Nephron (organoid): ENCODE measurements at regions not wholly inside any gene's neighbourhood (a gene's known extent, or its start where the extent isn't known, plus 50 kb on each side); places are given as distances from the start of the nearest gene placed in this dataset.

Experiments used
- H3K27ac Mint-ChIP-seq, 3 experiments: 2 replicates each; pipeline ENCODE4 v1.8.0; 2020; ENCODE audit warnings: mixed read lengths in 3 of 3, mild to moderate bottlenecking in 2 of 3, moderate library complexity in 1 of 3
- H3K27me3 Mint-ChIP-seq: 2 replicates; pipeline ENCODE4 v1.8.0; 2021; ENCODE audit warnings: low read depth, mild to moderate bottlenecking, moderate library complexity, mixed read lengths
- H3K36me3 Mint-ChIP-seq: 2 replicates; pipeline ENCODE4 v1.8.0; 2020; ENCODE audit warnings: low read depth, mixed read lengths
- H3K4me1 Mint-ChIP-seq: 2 replicates; pipeline ENCODE4 v1.8.0; 2020; ENCODE audit warnings: mixed read lengths
- H3K4me3 Mint-ChIP-seq, 3 experiments: 2 replicates each; pipeline ENCODE4 v1.8.0; 2020; ENCODE audit warnings: mild to moderate bottlenecking in 3 of 3, mixed read lengths in 3 of 3, moderate library complexity in 2 of 3
- H3K9me3 Mint-ChIP-seq: 2 replicates; pipeline ENCODE4 v1.8.0; 2020; ENCODE audit warnings: mixed read lengths
- TF ChIP-seq, protein P1 (sequence below), 3 experiments: fragments of 200-600 bp; sonication (generic); IDR thresholded peaks; one replicate each; pipeline ENCODE4 v1.5.0; 2021; ENCODE audit warnings: antibody characterized with exemption in 3 of 3; ENCODE audit not compliant: unreplicated experiment in 3 of 3

DNA sequence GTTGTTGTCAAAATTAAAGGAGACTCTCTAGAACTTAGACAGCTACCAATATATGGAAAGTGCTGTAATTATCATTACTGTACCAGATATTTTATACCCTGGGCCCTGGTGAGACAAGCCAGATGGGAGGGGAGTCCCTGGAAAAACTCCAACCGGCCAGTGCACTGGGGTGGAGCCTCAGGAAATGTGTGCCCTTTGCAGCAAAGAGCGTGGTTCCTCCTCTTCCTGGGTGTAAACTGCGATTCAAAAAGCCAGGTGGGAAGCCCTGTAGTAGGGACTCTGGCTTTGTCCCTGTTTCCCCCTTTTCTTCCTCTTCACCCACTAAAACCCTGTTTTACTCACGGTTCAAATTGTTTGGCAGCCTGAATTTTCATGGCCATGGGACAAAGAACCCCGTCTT lies 812.3 kb downstream of the PLA2G4A start:
- Mint-ChIP-seq H3K9me3 (no peaks in the 10 kb centered on the region), H3K4me1 (peaks cover 5% of the 10 kb centered on the region), H3K4me3 (no peak overlapping the region), H3K36me3 (no peaks in the 10 kb centered on the region), H3K27ac (no peak overlapping the region), H3K27me3 (no peaks in the 10 kb centered on the region)
- TF ChIP-seq, protein P1, sequence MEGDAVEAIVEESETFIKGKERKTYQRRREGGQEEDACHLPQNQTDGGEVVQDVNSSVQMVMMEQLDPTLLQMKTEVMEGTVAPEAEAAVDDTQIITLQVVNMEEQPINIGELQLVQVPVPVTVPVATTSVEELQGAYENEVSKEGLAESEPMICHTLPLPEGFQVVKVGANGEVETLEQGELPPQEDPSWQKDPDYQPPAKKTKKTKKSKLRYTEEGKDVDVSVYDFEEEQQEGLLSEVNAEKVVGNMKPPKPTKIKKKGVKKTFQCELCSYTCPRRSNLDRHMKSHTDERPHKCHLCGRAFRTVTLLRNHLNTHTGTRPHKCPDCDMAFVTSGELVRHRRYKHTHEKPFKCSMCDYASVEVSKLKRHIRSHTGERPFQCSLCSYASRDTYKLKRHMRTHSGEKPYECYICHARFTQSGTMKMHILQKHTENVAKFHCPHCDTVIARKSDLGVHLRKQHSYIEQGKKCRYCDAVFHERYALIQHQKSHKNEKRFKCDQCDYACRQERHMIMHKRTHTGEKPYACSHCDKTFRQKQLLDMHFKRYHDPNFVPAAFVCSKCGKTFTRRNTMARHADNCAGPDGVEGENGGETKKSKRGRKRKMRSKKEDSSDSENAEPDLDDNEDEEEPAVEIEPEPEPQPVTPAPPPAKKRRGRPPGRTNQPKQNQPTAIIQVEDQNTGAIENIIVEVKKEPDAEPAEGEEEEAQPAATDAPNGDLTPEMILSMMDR (IDR thresholded peaks at IDR 0.05; ENCODE audit: unreplicated experiment in 3 of 3) = no peak

DNA sequence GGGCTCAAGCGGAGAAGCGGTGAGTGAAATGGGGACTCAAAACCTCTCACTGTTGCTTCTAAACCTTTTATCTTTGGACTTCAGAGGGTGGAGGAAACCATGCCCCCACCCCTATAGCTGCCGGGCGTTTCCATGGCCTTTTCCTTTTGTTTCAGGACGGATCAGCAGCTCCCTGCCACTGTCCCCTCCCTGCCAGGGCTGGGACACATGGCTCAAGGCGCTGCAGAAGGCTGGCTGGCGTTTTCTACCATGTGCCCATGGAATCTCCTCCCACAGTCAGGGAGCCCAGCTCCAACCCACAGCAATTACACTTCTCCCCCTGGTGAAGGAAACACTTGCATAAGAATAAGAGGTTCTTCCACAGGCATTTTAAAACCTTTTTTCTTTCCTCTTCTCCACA lies 812.7 kb downstream of the PLA2G4A start:
- H3K27ac Mint-ChIP-seq = no peak overlapping the region
- H3K36me3 Mint-ChIP-seq = no peaks in the 10 kb centered on the region
- no peak overlapping the region for H3K4me3 Mint-ChIP-seq
- no peaks in the 10 kb centered on the region for H3K27me3 Mint-ChIP-seq
- H3K9me3 Mint-ChIP-seq = no peaks in the 10 kb centered on the region
- TF ChIP-seq, protein P1 (IDR thresholded peaks at IDR 0.05; ENCODE audit: unreplicated experiment in 3 of 3) = no peak
- H3K4me1 Mint-ChIP-seq = peaks cover 5% of the 10 kb centered on the region

DNA sequence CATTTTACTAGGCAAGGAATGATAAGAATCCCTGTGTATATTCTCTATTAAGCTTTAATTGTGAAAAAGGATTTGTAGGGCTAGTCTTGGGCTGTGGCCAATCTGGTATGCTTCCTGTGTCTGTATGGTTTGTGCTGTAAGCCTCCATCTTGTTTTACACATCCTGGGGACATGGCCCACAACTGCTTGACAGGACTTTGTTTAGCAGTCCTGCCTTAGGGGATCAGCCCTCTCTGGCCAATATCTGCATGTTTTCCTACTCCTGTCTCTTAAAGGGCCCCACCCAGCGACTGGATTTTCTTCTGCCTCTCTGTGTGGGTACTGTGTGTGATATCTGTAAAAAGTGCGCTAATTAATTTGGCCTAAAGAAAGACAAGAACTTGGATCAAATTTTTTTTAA lies 813.2 kb downstream of the PLA2G4A start:
- TF ChIP-seq, protein P1 (IDR thresholded peaks at IDR 0.05; ENCODE audit: unreplicated experiment in 3 of 3) = no peak
- H3K9me3 Mint-ChIP-seq = no peaks in the 10 kb centered on the region
- H3K4me3 Mint-ChIP-seq = no peak overlapping the region
- H3K36me3 Mint-ChIP-seq = no peaks in the 10 kb centered on the region
- H3K27ac Mint-ChIP-seq = no peak overlapping the region
- peaks cover 5% of the 10 kb centered on the region for H3K4me1 Mint-ChIP-seq
- no peaks in the 10 kb centered on the region for H3K27me3 Mint-ChIP-seq

DNA sequence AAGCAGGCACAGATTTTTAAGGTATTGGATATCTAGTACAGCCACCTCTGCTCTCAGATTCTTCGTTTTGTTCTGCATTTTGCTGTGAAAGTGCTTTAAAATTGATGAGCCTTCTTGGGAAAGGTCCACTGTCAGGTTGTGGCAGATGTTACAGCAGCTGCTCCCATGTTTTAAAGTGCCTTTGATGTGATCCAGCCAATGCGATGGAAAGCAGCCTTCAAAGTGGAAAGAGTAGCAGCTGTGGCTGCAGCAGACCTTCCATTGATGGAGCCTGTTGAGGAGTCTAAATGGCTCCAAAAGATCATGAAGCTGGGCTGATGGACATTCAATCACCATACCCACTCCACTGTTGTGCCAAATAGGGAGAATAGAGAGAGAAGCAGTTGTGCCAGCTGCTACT lies 816.9 kb downstream of the PLA2G4A start:
- TF ChIP-seq, protein P1 (IDR thresholded peaks at IDR 0.05; ENCODE audit: unreplicated experiment in 3 of 3) = no peak
- Mint-ChIP-seq H3K36me3 (no peaks in the 10 kb centered on the region), H3K27me3 (no peaks in the 10 kb centered on the region), H3K4me1 (peaks cover 10% of the 10 kb centered on the region), H3K9me3 (no peaks in the 10 kb centered on the region), H3K27ac (no peak overlapping the region), H3K4me3 (no peak overlapping the region)

DNA sequence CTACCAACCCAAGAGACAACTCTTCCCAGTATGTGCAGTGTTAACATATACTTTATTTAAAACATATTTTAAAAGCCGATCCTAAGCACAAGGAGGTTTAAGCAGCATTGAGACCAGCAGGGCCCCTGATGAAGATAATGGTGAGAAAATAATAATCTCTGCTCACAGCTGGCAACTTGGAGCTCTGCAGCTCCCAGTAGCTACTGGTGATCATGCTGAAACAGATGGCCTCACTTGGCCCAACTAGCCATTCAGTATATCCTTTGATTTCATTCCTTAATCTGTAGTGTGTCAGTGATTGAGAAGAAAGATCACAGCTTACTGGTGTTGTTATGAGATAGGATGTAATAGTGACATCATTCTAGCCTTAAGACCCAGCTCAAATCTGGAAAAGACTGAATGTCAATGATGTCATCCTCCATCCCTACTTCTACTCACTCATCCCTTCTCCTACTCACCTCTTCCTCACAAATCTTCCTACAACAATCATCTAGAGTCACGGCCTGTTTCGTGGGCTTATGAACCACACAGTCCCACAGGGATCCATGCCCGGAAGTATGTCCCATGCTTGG lies 817.9 kb downstream of the PLA2G4A start:
- Mint-ChIP-seq H3K27me3 (no peaks in the 10 kb centered on the region), H3K4me3 (no peak overlapping the region), H3K36me3 (no peaks in the 10 kb centered on the region), H3K9me3 (no peaks in the 10 kb centered on the region), H3K4me1 (peaks cover 10% of the 10 kb centered on the region), H3K27ac (no peak overlapping the region)
- TF ChIP-seq, protein P1 (IDR thresholded peaks at IDR 0.05; ENCODE audit: unreplicated experiment in 3 of 3) = no peak

DNA sequence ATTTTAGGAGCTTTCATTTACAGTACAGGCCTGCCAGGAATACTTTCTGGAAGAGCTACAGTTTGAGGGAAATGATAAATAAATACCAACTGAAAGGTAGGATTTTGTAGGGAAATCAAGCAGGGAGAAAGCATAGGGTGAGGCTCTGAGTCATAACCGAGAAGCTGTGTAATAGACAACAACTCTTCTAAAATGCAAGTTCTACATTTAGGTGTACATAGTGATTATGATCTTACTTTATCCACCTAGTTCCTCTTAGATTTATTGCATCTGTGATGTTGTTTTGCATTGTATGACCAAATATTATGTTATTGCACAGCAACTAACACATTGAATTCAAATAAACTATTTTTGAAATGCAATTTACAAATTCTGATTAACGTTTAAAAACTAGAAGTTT lies 819.3 kb downstream of the PLA2G4A start:
- TF ChIP-seq, protein P1 (IDR thresholded peaks at IDR 0.05; ENCODE audit: unreplicated experiment in 3 of 3) = no peak
- Mint-ChIP-seq H3K27ac (peak overlapping the region in 1 of 3 experiments; percentile 47), H3K36me3 (no peaks in the 10 kb centered on the region), H3K4me3 (no peak overlapping the region), H3K27me3 (no peaks in the 10 kb centered on the region), H3K4me1 (peaks cover 10% of the 10 kb centered on the region), H3K9me3 (no peaks in the 10 kb centered on the region)
